ENCODE measurements at regions not wholly inside any gene's neighbourhood (a gene's known extent, or its start where the extent isn't known, plus 50 kb on each side); places are given as distances from the start of the nearest gene placed in this dataset.

GRCh38 chr15:97672586-97672985 lies 287.9 kb upstream of the ARRDC4 start:
- no peak for DNase-seq (ENCODE audit: low read depth in 1 of 2, low spot score in 1 of 2)

- DNase-seq (ENCODE audit: low read depth in 1 of 2, low spot score in 1 of 2), result no peak
Observed at GRCh38 chr15:97678656-97679055, 281.8 kb upstream of the ARRDC4 start.

GRCh38 chr15:97679106-97679688 lies 281.3 kb upstream of the ARRDC4 start:
- DNase-seq (ENCODE audit: low read depth in 1 of 2, low spot score in 1 of 2), result no peak

GRCh38 chr15:97680606-97681220 lies 279.8 kb upstream of the ARRDC4 start:
- no peak for DNase-seq (ENCODE audit: low read depth in 1 of 2, low spot score in 1 of 2)

- no peak for DNase-seq (ENCODE audit: low read depth in 1 of 2, low spot score in 1 of 2)
Observed at GRCh38 chr15:97683831-97684230, 276.7 kb upstream of the ARRDC4 start.

GRCh38 chr15:97684249-97684648 lies 276.3 kb upstream of the ARRDC4 start:
- no peak for DNase-seq (ENCODE audit: low read depth in 1 of 2, low spot score in 1 of 2)

- DNase-seq (ENCODE audit: low read depth in 1 of 2, low spot score in 1 of 2), result no peak
Observed at GRCh38 chr15:97686324-97686723, 274.2 kb upstream of the ARRDC4 start.

- no peak for DNase-seq (ENCODE audit: low read depth in 1 of 2, low spot score in 1 of 2)
Observed at GRCh38 chr15:97687654-97688053, 272.8 kb upstream of the ARRDC4 start.

GRCh38 chr15:97688177-97688576 lies 272.3 kb upstream of the ARRDC4 start:
- DNase-seq (ENCODE audit: low read depth in 1 of 2, low spot score in 1 of 2), result no peak

- no peak for DNase-seq (ENCODE audit: low read depth in 1 of 2, low spot score in 1 of 2)
Observed at GRCh38 chr15:97688886-97689285, 271.6 kb upstream of the ARRDC4 start.

GRCh38 chr15:97691078-97691477 lies 269.4 kb upstream of the ARRDC4 start:
- DNase-seq (ENCODE audit: low read depth in 1 of 2, low spot score in 1 of 2), result no peak

GRCh38 chr15:97691799-97692198 lies 268.7 kb upstream of the ARRDC4 start:
- no peak for DNase-seq (ENCODE audit: low read depth in 1 of 2, low spot score in 1 of 2)

- no peak for DNase-seq (ENCODE audit: low read depth in 1 of 2, low spot score in 1 of 2)
Observed at GRCh38 chr15:97692301-97693015, 268.0 kb upstream of the ARRDC4 start.

- no peak for DNase-seq (ENCODE audit: low read depth in 1 of 2, low spot score in 1 of 2)
Observed at GRCh38 chr15:97694456-97694855, 266.0 kb upstream of the ARRDC4 start.

- no peak for DNase-seq (ENCODE audit: low read depth in 1 of 2, low spot score in 1 of 2)
Observed at GRCh38 chr15:97703400-97703799, 257.1 kb upstream of the ARRDC4 start.

GRCh38 chr15:97706059-97706458 lies 254.4 kb upstream of the ARRDC4 start:
- DNase-seq (ENCODE audit: low read depth in 1 of 2, low spot score in 1 of 2), result no peak

- no peak for DNase-seq (ENCODE audit: low read depth in 1 of 2, low spot score in 1 of 2)
Observed at GRCh38 chr15:97708252-97708651, 252.3 kb upstream of the ARRDC4 start.

GRCh38 chr15:97712530-97712929 lies 248.0 kb upstream of the ARRDC4 start:
- DNase-seq (ENCODE audit: low read depth in 1 of 2, low spot score in 1 of 2), result no peak

- no peak for DNase-seq (ENCODE audit: low read depth in 1 of 2, low spot score in 1 of 2)
Observed at GRCh38 chr15:97717806-97718205, 242.7 kb upstream of the ARRDC4 start.

- no peak for DNase-seq (ENCODE audit: low read depth in 1 of 2, low spot score in 1 of 2)
Observed at GRCh38 chr15:97718509-97718908, 242.0 kb upstream of the ARRDC4 start.

GRCh38 chr15:97728791-97729190 lies 231.7 kb upstream of the ARRDC4 start:
- DNase-seq (ENCODE audit: low read depth in 1 of 2, low spot score in 1 of 2), result no peak

- no peak for DNase-seq (ENCODE audit: low read depth in 1 of 2, low spot score in 1 of 2)
Observed at GRCh38 chr15:97729270-97729669, 231.2 kb upstream of the ARRDC4 start.

GRCh38 chr15:97730315-97730714 lies 230.2 kb upstream of the ARRDC4 start:
- no peak for DNase-seq (ENCODE audit: low read depth in 1 of 2, low spot score in 1 of 2)

All from activated CD4-positive, alpha-beta T cell treated with anti-CD3 and anti-CD28 coated beads, Interleukin-2, amount 50 U/mL, for 24 hours (primary cell).